ENCODE measurements at regions not wholly inside any gene's neighbourhood (a gene's known extent, or its start where the extent isn't known, plus 50 kb on each side); places are given as distances from the start of the nearest gene placed in this dataset.

DNA sequence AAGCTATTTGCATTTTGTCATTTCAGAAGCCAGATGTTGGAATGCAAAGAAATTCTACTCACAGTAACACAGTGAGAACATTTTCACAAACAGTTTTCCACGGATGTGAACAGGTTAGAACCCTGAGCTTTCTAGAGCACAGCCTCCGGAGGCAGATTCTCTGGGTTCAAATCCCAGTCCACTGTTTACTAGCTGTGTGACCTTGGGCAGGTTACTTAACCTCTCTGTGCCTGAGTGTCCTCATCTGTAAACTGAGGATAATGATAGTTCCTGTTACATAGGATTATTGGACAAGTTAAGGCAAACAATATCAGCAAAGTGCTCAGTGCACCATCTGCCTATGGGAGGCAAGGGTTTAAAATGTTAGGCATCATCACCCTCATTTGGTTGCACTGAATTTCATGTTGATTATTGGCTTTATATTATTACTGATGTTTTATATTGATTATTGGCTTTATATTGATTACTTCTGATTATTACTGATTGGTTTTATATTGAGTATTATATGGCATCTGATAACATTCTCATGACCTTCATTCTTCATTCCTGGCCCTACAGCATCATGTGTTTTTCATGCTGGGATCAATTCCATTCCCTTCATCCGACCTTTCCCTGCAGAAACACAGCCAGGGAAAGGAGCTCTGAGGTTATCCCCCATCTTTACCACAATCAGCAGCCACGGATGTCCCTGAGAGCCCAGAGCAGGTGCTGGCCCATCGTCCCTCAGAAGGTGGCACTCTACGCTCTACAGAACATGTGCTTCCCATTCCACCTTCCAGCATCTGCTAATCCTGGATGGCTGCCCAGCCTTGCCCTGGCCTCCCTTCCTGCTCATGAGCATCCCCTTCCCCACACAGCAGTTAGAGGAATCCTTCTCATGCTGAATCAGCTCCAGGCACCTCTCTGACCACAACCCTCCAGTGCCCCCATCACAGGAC is 283.1 kb downstream of the PREX1 start (continued):
- TF ChIP-seq USF1 (IDR thresholded peaks at IDR 0.05; ENCODE audit: borderline replicate concordance, extremely low read length, insufficient read depth, low read depth, low read length), result no peak

DNA sequence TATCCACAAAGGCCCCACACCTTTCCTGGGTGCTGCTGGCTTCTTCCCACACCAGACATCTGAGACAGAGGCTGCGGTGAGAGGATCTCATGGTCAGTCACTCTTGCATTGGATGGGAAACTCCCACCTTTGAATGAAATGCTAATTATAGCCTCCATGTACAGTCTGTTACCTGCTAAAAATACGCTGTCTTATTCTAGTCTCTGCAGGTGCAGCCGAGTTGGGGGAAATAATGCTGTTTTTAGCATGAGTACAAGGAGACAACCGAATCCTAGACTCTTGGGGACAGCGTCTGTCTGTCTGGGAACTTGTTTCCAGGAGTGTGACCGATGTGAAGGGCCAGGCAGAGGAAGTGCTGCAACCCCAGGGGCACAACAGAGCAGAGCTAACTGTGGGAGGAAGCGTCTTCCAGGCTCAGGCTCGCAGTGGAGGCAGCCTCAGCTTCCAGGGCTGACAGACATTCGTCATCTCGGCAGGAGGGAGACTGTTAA is 286.2 kb downstream of the PREX1 start:
- ATAC-seq (peak; percentile 90), FAIRE-seq (no peak), DNase-seq (ENCODE audit: low read depth, low spot score) (peak; percentile 63)
- ChIA-PET RAD21 (ENCODE audit: unreplicated experiment) (interaction anchor here (1.6 kb wide), 1 partner anchor 79 kb away, joined by 5 read pairs; no protein-coding TSS in a partner anchor), CTCF (interaction anchor here (0.7 to 1.5 kb wide), 2 partner anchors 79 to 88 kb away, joined by 3 to 5 read pairs; no protein-coding TSS in a partner anchor), SMC1A (ENCODE audit: uncharacterized antibody, unreplicated experiment) (no interaction called here), POLR2A (no interaction called here)
- 0 out of 2 replicates have a peak overlapping the region, but pooled peaks have one; percentile 21 for H3K9ac ChIP-seq (ENCODE audit: control insufficient read depth, insufficient read depth, low read length)
- no peaks in the 10 kb centered on the region; a peak in 1 of 4 replicates for H3K27me3 ChIP-seq (replicated peaks in 1 of 2; ENCODE audit: control insufficient read depth in 2 of 2, insufficient read depth in 2 of 2, low read length in 1 of 2)
- intact Hi-C loops (cut with micrococcal nuclease; ENCODE audit: unreplicated experiment), result no loop called here
- peak overlapping the region; percentile 24 for H2AFZ ChIP-seq (ENCODE audit: control insufficient read depth, low read depth, low read length)
- H4K20me1 ChIP-seq (ENCODE audit: control insufficient read depth, insufficient read depth), result no peaks in the 10 kb centered on the region
- no TSS peak for BruUV-seq (replicated peaks)
- no peaks in the 10 kb centered on the region for H3K79me2 ChIP-seq (ENCODE audit: control insufficient read depth, insufficient read depth, low read length)
- H3K9me3 ChIP-seq (replicated peaks; ENCODE audit: control insufficient read depth, insufficient read depth, low read length), result peaks cover 8% of the 10 kb centered on the region
- H3K4me1 ChIP-seq (ENCODE audit: control insufficient read depth, insufficient read depth, low read length), result peaks cover 14% of the 10 kb centered on the region
- no peaks in the 10 kb centered on the region for H3K36me3 ChIP-seq (ENCODE audit: control insufficient read depth in 2 of 2, insufficient read depth in 2 of 2, low read length in 1 of 2)
- H3K4me3 ChIP-seq, result no peak overlapping the region
- in situ Hi-C loops (cut with MboI), result no loop called here
- no peak overlapping the region for H3K27ac ChIP-seq (ENCODE audit: control insufficient read depth, insufficient read depth)
- WGBS (ENCODE audit: insufficient coverage, insufficient replicate concordance, low lambda C conversion rate, missing lambda C conversion rate), result 2% methylated on average over 10 of the region's 10 CpGs
- H3K4me2 ChIP-seq (ENCODE audit: control insufficient read depth, insufficient read depth), result peak overlapping the region; percentile 72
- TF ChIP-seq, protein P1, sequence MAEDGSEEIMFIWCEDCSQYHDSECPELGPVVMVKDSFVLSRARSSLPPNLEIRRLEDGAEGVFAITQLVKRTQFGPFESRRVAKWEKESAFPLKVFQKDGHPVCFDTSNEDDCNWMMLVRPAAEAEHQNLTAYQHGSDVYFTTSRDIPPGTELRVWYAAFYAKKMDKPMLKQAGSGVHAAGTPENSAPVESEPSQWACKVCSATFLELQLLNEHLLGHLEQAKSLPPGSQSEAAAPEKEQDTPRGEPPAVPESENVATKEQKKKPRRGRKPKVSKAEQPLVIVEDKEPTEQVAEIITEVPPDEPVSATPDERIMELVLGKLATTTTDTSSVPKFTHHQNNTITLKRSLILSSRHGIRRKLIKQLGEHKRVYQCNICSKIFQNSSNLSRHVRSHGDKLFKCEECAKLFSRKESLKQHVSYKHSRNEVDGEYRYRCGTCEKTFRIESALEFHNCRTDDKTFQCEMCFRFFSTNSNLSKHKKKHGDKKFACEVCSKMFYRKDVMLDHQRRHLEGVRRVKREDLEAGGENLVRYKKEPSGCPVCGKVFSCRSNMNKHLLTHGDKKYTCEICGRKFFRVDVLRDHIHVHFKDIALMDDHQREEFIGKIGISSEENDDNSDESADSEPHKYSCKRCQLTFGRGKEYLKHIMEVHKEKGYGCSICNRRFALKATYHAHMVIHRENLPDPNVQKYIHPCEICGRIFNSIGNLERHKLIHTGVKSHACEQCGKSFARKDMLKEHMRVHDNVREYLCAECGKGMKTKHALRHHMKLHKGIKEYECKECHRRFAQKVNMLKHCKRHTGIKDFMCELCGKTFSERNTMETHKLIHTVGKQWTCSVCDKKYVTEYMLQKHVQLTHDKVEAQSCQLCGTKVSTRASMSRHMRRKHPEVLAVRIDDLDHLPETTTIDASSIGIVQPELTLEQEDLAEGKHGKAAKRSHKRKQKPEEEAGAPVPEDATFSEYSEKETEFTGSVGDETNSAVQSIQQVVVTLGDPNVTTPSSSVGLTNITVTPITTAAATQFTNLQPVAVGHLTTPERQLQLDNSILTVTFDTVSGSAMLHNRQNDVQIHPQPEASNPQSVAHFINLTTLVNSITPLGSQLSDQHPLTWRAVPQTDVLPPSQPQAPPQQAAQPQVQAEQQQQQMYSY (CRISPR knock-in tag; IDR thresholded peaks at IDR 0.05), result no peak
- TF ChIP-seq SIX5 (IDR thresholded peaks at IDR 0.05; ENCODE audit: low read depth, low read length, severe bottlenecking) (no peak), USF1 (IDR thresholded peaks at IDR 0.05; ENCODE audit: borderline replicate concordance, extremely low read length, insufficient read depth, low read depth, low read length) (no peak), CBFB (IDR thresholded peaks at IDR 0.05; ENCODE audit: low read depth) (peak; percentile 86; the same call in 1 of the 2 replicates), ZSCAN29 (IDR thresholded peaks at IDR 0.05) (peak; percentile 31; the same call in 1 of the 2 replicates), HDGF (IDR thresholded peaks at IDR 0.05) (no peak), IKZF1 (conservative IDR thresholded peaks at IDR 0.05) (peak; percentile 90), SREBF2 (IDR thresholded peaks at IDR 0.05; ENCODE audit: low read length) (no peak)
- TF ChIP-seq, protein P2, sequence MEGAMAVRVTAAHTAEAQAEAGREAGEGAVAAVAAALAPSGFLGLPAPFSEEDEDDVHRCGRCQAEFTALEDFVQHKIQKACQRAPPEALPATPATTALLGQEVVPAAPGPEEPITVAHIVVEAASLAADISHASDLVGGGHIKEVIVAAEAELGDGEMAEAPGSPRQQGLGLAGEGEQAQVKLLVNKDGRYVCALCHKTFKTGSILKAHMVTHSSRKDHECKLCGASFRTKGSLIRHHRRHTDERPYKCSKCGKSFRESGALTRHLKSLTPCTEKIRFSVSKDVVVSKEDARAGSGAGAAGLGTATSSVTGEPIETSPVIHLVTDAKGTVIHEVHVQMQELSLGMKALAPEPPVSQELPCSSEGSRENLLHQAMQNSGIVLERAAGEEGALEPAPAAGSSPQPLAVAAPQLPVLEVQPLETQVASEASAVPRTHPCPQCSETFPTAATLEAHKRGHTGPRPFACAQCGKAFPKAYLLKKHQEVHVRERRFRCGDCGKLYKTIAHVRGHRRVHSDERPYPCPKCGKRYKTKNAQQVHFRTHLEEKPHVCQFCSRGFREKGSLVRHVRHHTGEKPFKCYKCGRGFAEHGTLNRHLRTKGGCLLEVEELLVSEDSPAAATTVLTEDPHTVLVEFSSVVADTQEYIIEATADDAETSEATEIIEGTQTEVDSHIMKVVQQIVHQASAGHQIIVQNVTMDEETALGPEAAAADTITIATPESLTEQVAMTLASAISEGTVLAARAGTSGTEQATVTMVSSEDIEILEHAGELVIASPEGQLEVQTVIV (IDR thresholded peaks at IDR 0.05; ENCODE audit: borderline replicate concordance, partially characterized antibody), result no peak
